ENCODE measurements at regions not wholly inside any gene's neighbourhood (a gene's known extent, or its start where the extent isn't known, plus 50 kb on each side); places are given as distances from the start of the nearest gene placed in this dataset.

DNA sequence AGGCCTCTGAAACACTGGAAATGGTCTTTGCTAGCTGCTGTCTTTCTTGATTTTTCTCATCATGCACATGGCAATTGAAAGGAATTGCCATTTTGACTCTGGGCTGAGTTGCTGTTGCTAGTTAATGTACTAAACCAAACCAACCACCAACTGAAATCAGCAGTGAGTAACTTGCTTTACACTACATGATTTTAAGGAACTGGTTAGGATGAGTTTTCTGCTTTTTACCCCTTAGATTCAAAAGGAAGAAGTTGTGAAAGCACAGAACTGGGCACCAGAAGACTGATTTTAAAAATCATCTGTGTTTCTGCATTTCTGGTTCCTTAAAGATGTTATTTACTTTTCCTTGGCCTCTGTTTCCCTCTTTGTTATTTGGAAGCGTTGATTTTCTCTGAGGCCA lies 361.9 kb downstream of the HLX start:
- intact Hi-C loops (cut with micrococcal nuclease; ENCODE audit: unreplicated experiment) = no loop called here
- CTCF ChIA-PET = no interaction called here
- BruUV-seq (replicated peaks) = no TSS peak

More for the DNA sequence above, 361.9 kb downstream of the HLX start:
- Histone ChIP-seq H3K79me2 (ENCODE audit: control insufficient read depth, insufficient read depth, low read length) (no peaks in the 10 kb centered on the region), H3K36me3 (ENCODE audit: control insufficient read depth in 2 of 2, insufficient read depth in 2 of 2, low read length in 1 of 2) (no peaks in the 10 kb centered on the region), H3K27ac (ENCODE audit: control insufficient read depth, insufficient read depth) (no peak overlapping the region), H3K9ac (ENCODE audit: control insufficient read depth, insufficient read depth, low read length) (no peak overlapping the region), H3K4me1 (ENCODE audit: control insufficient read depth, insufficient read depth, low read length) (no peaks in the 10 kb centered on the region), H3K9me3 (replicated peaks; ENCODE audit: control insufficient read depth, insufficient read depth, low read length) (no peaks in the 10 kb centered on the region), H2AFZ (ENCODE audit: control insufficient read depth, low read depth, low read length) (no peak overlapping the region), H3K27me3 (replicated peaks in 1 of 2; ENCODE audit: control insufficient read depth in 2 of 2, insufficient read depth in 2 of 2, low read length in 1 of 2) (no peaks in the 10 kb centered on the region), H3K4me2 (ENCODE audit: control insufficient read depth, insufficient read depth) (no peak overlapping the region), H3K4me3 (no peak overlapping the region), H4K20me1 (ENCODE audit: control insufficient read depth, insufficient read depth) (no peaks in the 10 kb centered on the region)
- DNase-seq (ENCODE audit: low read depth, low spot score) (no peak), FAIRE-seq (no peak), ATAC-seq (no peak)
- in situ Hi-C loops (cut with MboI) = no loop called here
- 6% methylated on average over 1 of the region's 1 CpG for WGBS (ENCODE audit: insufficient coverage, insufficient replicate concordance, low lambda C conversion rate, missing lambda C conversion rate)
- ChIA-PET POLR2A (no interaction called here), SMC1A (ENCODE audit: uncharacterized antibody, unreplicated experiment) (no interaction called here), RAD21 (ENCODE audit: unreplicated experiment) (no interaction called here)
- TF ChIP-seq CBFB (IDR thresholded peaks at IDR 0.05; ENCODE audit: low read depth) (no peak), PRDM15 (CRISPR knock-in tag; IDR thresholded peaks at IDR 0.05) (no peak), CHD1 (IDR thresholded peaks at IDR 0.05; ENCODE audit: low read depth, low read length) (no peak), ZNF207 (IDR thresholded peaks at IDR 0.05; ENCODE audit: borderline replicate concordance) (no peak), SMC3 (IDR thresholded peaks at IDR 0.05; ENCODE audit: borderline replicate concordance, low read length) (no peak), NFIC (IDR thresholded peaks at IDR 0.05; ENCODE audit: low read depth, low read length) (no peak), SIN3A (IDR thresholded peaks at IDR 0.05; ENCODE audit: low read depth, low read length) (no peak)
